Ishikawa (cell line): ENCODE measurements at regions not wholly inside any gene's neighbourhood (a gene's known extent, or its start where the extent isn't known, plus 50 kb on each side); places are given as distances from the start of the nearest gene placed in this dataset.

ENCODE experiments used
- EGR1 ChIP-seq: IDR thresholded peaks from 2 replicates; pipeline ENCODE4 v1.6.1; 2012
- YY1 ChIP-seq: IDR thresholded peaks from 2 replicates; pipeline ENCODE4 v1.6.1; 2012; ENCODE audit warnings: low read depth

GRCh38 chr12:88328090-88328489, 186.0 kb downstream of the TMTC3 start:
- TF ChIP-seq YY1 (no peak), EGR1 (no peak)
